KMS-11 (cell line): ENCODE measurements at regions not wholly inside any gene's neighbourhood (a gene's known extent, or its start where the extent isn't known, plus 50 kb on each side); places are given as distances from the start of the nearest gene placed in this dataset.

Experiments used
- H2AFZ ChIP-seq: fragments of 200-600 bp; sonication (generic); 2 replicates; pipeline ENCODE4 v1.6.1; 2016; ENCODE audit warnings: antibody characterized with exemption, mixed run types, low read depth
- H3K27ac ChIP-seq: fragments of 200-600 bp; sonication (generic); 2 replicates; pipeline ENCODE4 v1.6.1; 2016; ENCODE audit warnings: mild to moderate bottlenecking, mixed run types
- H3K27me3 ChIP-seq: fragments of 200-600 bp; sonication (generic); 2 replicates; pipeline ENCODE4 v1.6.1; 2017; ENCODE audit warnings: mild to moderate bottlenecking, low read depth, mixed run types, moderate library complexity; ENCODE audit not compliant: insufficient read depth
- H3K36me3 ChIP-seq: fragments of 200-600 bp; sonication (generic); 2 replicates; pipeline ENCODE4 v1.6.1; 2017; ENCODE audit warnings: mild to moderate bottlenecking, mixed run types; ENCODE audit not compliant: insufficient read depth
- H3K4me1 ChIP-seq: fragments of 200-600 bp; sonication (generic); 2 replicates; pipeline ENCODE4 v1.6.1; 2016; ENCODE audit warnings: mild to moderate bottlenecking, low read depth, mixed run types; ENCODE audit not compliant: poor library complexity, severe bottlenecking
- H3K4me2 ChIP-seq: fragments of 200-600 bp; sonication (generic); 2 replicates; pipeline ENCODE4 v1.7.0; 2016; ENCODE audit warnings: mild to moderate bottlenecking, mixed run types
- H3K4me3 ChIP-seq: fragments of 200-600 bp; sonication (generic); IDR thresholded peaks from 2 replicates; pipeline ENCODE4 v1.6.1; 2017; ENCODE audit warnings: low read depth, low read length, mixed read lengths; ENCODE audit not compliant: insufficient read depth
- H3K79me2 ChIP-seq: fragments of 200-600 bp; sonication (generic); 2 replicates; pipeline ENCODE4 v1.6.1; 2016; ENCODE audit warnings: low read depth, mixed run types; ENCODE audit not compliant: insufficient read depth
- H3K9ac ChIP-seq: fragments of 200-600 bp; sonication (generic); 2 replicates; pipeline ENCODE4 v1.6.1; 2016; ENCODE audit warnings: mild to moderate bottlenecking, mixed run types
- H4K20me1 ChIP-seq: fragments of 200-600 bp; sonication (generic); 2 replicates; pipeline ENCODE4 v1.6.1; 2016; ENCODE audit warnings: mild to moderate bottlenecking, mixed run types; ENCODE audit not compliant: insufficient read depth
- CTCF ChIP-seq: fragments of 200-600 bp; sonication (generic); conservative IDR thresholded peaks from 2 replicates; pipeline ENCODE4 v1.6.1; 2017; ENCODE audit warnings: low read depth, mild to moderate bottlenecking, antibody characterized with exemption, low read length, moderate library complexity, mixed read lengths

GRCh38 chr2:67645280-67646138, 248.4 kb downstream of the ETAA1 start:
- H3K4me2 ChIP-seq: no peak overlapping the region
- no peak for TF ChIP-seq CTCF

GRCh38 chr2:67646714-67647333, 249.7 kb downstream of the ETAA1 start:
- Histone ChIP-seq H3K27me3 (no peaks in the 10 kb centered on the region), H2AFZ (no peak overlapping the region), H3K4me3 (no peak overlapping the region), H3K36me3 (no peaks in the 10 kb centered on the region), H3K27ac (no peak overlapping the region), H3K4me1 (no peaks in the 10 kb centered on the region), H3K9ac (no peak overlapping the region), H3K4me2 (no peak overlapping the region), H3K79me2 (no peaks in the 10 kb centered on the region), H4K20me1 (no peaks in the 10 kb centered on the region)
- TF ChIP-seq CTCF: no peak

More at GRCh38 chr2:67645280-67646138, 248.4 kb downstream of the ETAA1 start:
- no peak overlapping the region for H3K9ac ChIP-seq
- no peaks in the 10 kb centered on the region for H3K79me2 ChIP-seq
- H3K4me1 ChIP-seq: no peaks in the 10 kb centered on the region
- no peak overlapping the region for H2AFZ ChIP-seq
- no peaks in the 10 kb centered on the region for H3K27me3 ChIP-seq
- H3K4me3 ChIP-seq: no peak overlapping the region
- H4K20me1 ChIP-seq: no peaks in the 10 kb centered on the region
- no peak overlapping the region for H3K27ac ChIP-seq
- no peaks in the 10 kb centered on the region for H3K36me3 ChIP-seq

GRCh38 chr2:67649331-67650261, 252.5 kb downstream of the ETAA1 start:
- no peaks in the 10 kb centered on the region for H3K4me1 ChIP-seq
- no peak overlapping the region for H3K27ac ChIP-seq
- no peak overlapping the region for H3K4me3 ChIP-seq
- TF ChIP-seq CTCF: no peak
- H4K20me1 ChIP-seq: no peaks in the 10 kb centered on the region
- no peaks in the 10 kb centered on the region for H3K27me3 ChIP-seq
- no peak overlapping the region for H2AFZ ChIP-seq
- H3K4me2 ChIP-seq: no peak overlapping the region
- no peaks in the 10 kb centered on the region for H3K36me3 ChIP-seq
- no peaks in the 10 kb centered on the region for H3K79me2 ChIP-seq
- no peak overlapping the region for H3K9ac ChIP-seq

- H3K27ac ChIP-seq: no peak overlapping the region
Measured at GRCh38 chr2:67650291-67651133, 253.4 kb downstream of the ETAA1 start.

More at GRCh38 chr2:67650291-67651133, 253.4 kb downstream of the ETAA1 start:
- H3K9ac ChIP-seq: no peak overlapping the region
- no peak for TF ChIP-seq CTCF
- H3K36me3 ChIP-seq: no peaks in the 10 kb centered on the region
- H3K4me1 ChIP-seq: no peaks in the 10 kb centered on the region
- H3K79me2 ChIP-seq: no peaks in the 10 kb centered on the region
- H3K27me3 ChIP-seq: no peaks in the 10 kb centered on the region
- no peaks in the 10 kb centered on the region for H4K20me1 ChIP-seq
- H2AFZ ChIP-seq: no peak overlapping the region
- no peak overlapping the region for H3K4me2 ChIP-seq
- H3K4me3 ChIP-seq: no peak overlapping the region
